Sigmoid colon (tissue), 3 donors: ENCODE measurements at regions not wholly inside any gene's neighbourhood (a gene's known extent, or its start where the extent isn't known, plus 50 kb on each side); places are given as distances from the start of the nearest gene placed in this dataset.

Experiments
- POLR2A ChIP-seq, 2 donors: fragments of 450-650 bp; IDR thresholded peaks; one replicate each; pipeline ENCODE4 v1.6.1; 2016; ENCODE audit warnings: antibody characterized with exemption in 2 of 2, mild to moderate bottlenecking in 2 of 2, moderate library complexity in 2 of 2
- TF ChIP-seq, protein P1 (sequence below), 4 experiments: fragments of 450-650 bp in 3 of 4; fragments of 200-600 bp in 1 of 4; IDR thresholded peaks; one replicate each; pipeline ENCODE4 v1.5.1; 2016 to 2019; ENCODE audit warnings: antibody characterized with exemption in 4 of 4, mild to moderate bottlenecking in 3 of 4, moderate library complexity in 2 of 4

DNA sequence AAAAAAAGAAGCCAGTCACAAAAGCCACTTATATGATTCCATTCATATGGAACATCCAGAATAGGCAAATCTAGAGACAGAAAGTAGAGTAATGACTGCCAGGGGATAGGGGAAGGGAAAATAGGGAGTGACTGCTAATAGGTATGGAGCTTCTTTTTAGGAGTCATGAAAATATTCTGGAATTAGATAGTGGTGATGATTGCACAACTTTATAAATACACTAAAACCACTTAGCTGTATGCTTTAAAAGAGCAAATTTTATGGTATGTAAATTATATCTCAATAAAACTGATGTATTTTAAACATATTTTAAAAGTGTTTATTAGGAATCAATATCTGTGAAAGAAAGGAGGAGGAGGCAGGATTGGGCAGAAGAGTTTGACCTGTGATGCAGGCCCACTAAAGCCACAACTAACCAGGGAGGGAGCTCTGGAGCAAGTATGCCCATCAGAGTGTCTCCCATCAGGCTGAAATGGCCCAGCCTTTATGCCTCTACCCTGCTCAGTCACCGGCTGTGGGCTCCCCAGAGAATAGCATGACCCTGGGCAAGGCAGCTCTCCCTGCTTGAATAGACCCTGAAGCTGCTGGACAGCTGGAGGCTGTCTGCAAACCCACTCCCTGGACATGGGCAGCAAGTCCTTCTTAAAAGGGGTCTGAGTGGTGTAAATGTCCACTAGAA is 96.0 kb upstream of the SLC44A1 start:
- TF ChIP-seq, protein P1, sequence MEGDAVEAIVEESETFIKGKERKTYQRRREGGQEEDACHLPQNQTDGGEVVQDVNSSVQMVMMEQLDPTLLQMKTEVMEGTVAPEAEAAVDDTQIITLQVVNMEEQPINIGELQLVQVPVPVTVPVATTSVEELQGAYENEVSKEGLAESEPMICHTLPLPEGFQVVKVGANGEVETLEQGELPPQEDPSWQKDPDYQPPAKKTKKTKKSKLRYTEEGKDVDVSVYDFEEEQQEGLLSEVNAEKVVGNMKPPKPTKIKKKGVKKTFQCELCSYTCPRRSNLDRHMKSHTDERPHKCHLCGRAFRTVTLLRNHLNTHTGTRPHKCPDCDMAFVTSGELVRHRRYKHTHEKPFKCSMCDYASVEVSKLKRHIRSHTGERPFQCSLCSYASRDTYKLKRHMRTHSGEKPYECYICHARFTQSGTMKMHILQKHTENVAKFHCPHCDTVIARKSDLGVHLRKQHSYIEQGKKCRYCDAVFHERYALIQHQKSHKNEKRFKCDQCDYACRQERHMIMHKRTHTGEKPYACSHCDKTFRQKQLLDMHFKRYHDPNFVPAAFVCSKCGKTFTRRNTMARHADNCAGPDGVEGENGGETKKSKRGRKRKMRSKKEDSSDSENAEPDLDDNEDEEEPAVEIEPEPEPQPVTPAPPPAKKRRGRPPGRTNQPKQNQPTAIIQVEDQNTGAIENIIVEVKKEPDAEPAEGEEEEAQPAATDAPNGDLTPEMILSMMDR (IDR thresholded peaks at IDR 0.05), result no peak
- no peak for TF ChIP-seq POLR2A (IDR thresholded peaks at IDR 0.05)
